HG02943 (cell line): ENCODE measurements at regions not wholly inside any gene's neighbourhood (a gene's known extent, or its start where the extent isn't known, plus 50 kb on each side); places are given as distances from the start of the nearest gene placed in this dataset.
"Not testable (repeated sequence)": the region's sequence is repeated elsewhere in the genome, so short reads cannot be mapped to it uniquely, and the experiment has no call there.

Experiments
- ATAC-seq: cut with Tn5 transposase; IDR thresholded peaks from one replicate; pipeline ENCODE4 v1.9.1; 2021; ENCODE audit warnings: mild to moderate bottlenecking, low read depth, moderate library complexity; ENCODE audit not compliant: unreplicated experiment

- no peak for ATAC-seq
These were observed 237.5 kb upstream of the POGK start for GRCh38 chr1:166601650-166602278.

GRCh38 chr1:166602801-166603200, 236.5 kb upstream of the POGK start:
- ATAC-seq, result not testable (repeated sequence)

- no peak for ATAC-seq
These were observed 236.0 kb upstream of the POGK start for GRCh38 chr1:166603296-166603695.

GRCh38 chr1:166605137-166605536, 234.1 kb upstream of the POGK start:
- ATAC-seq, result no peak

- ATAC-seq, result no peak
These were observed 226.4 kb upstream of the POGK start for GRCh38 chr1:166612886-166613285.

GRCh38 chr1:166616206-166616605, 223.1 kb upstream of the POGK start:
- no peak for ATAC-seq

GRCh38 chr1:166626711-166627110, 212.6 kb upstream of the POGK start:
- no peak for ATAC-seq

- no peak for ATAC-seq
These were observed 211.7 kb upstream of the POGK start for GRCh38 chr1:166627558-166627957.

GRCh38 chr1:166628259-166628658, 211.0 kb upstream of the POGK start:
- no peak for ATAC-seq

- no peak for ATAC-seq
These were observed 209.3 kb upstream of the POGK start for GRCh38 chr1:166629946-166630345.

GRCh38 chr1:166630369-166630768, 208.9 kb upstream of the POGK start:
- ATAC-seq, result no peak

- ATAC-seq, result no peak
These were observed 201.1 kb upstream of the POGK start for GRCh38 chr1:166638137-166638536.

- not testable (repeated sequence) for ATAC-seq
These were observed 182.0 kb upstream of the POGK start for GRCh38 chr1:166657228-166657627.

- not testable (repeated sequence) for ATAC-seq
These were observed 172.5 kb upstream of the POGK start for GRCh38 chr1:166666790-166667189.

- ATAC-seq, result not testable (repeated sequence)
These were observed 171.7 kb upstream of the POGK start for GRCh38 chr1:166667600-166667999.

GRCh38 chr1:166671627-166672026, 167.6 kb upstream of the POGK start:
- ATAC-seq, result no peak

- no peak for ATAC-seq
These were observed 165.6 kb upstream of the POGK start for GRCh38 chr1:166673722-166674121.

GRCh38 chr1:166675213-166675612, 164.1 kb upstream of the POGK start:
- no peak for ATAC-seq

- no peak for ATAC-seq
These were observed 162.3 kb upstream of the POGK start for GRCh38 chr1:166676981-166677380.

GRCh38 chr1:166679369-166679768, 159.9 kb upstream of the POGK start:
- no peak for ATAC-seq

- ATAC-seq, result no peak
These were observed 156.7 kb upstream of the POGK start for GRCh38 chr1:166682588-166682987.

GRCh38 chr1:166684669-166685068, 154.6 kb upstream of the POGK start:
- ATAC-seq, result not testable (repeated sequence)

GRCh38 chr1:166685200-166685599, 154.1 kb upstream of the POGK start:
- no peak for ATAC-seq
